ENCODE measurements at regions not wholly inside any gene's neighbourhood (a gene's known extent, or its start where the extent isn't known, plus 50 kb on each side); places are given as distances from the start of the nearest gene placed in this dataset.
"Not testable (repeated sequence)": the region's sequence is repeated elsewhere in the genome, so short reads cannot be mapped to it uniquely, and the experiment has no call there.

GRCh38 chr2:176947754-176948153 lies 264.8 kb upstream of the HNRNPA3 start:
- no peak for DNase-seq

- not testable (repeated sequence) for DNase-seq
Measured at GRCh38 chr2:176951218-176951617, 261.4 kb upstream of the HNRNPA3 start.

GRCh38 chr2:176956791-176957190 lies 255.8 kb upstream of the HNRNPA3 start:
- DNase-seq = no peak

- peak in 1 of 2 experiments; percentile 73 for DNase-seq
Measured at GRCh38 chr2:176959614-176960013, 253.0 kb upstream of the HNRNPA3 start.

GRCh38 chr2:176960061-176960460 lies 252.5 kb upstream of the HNRNPA3 start:
- DNase-seq = no peak

- DNase-seq = no peak
Measured at GRCh38 chr2:176960736-176961520, 251.7 kb upstream of the HNRNPA3 start.

- DNase-seq = no peak
Measured at GRCh38 chr2:176961775-176962619, 250.6 kb upstream of the HNRNPA3 start.

- no peak for DNase-seq
Measured at GRCh38 chr2:176963568-176964287, 248.9 kb upstream of the HNRNPA3 start.

GRCh38 chr2:176967911-176968450 lies 244.6 kb upstream of the HNRNPA3 start:
- DNase-seq = no peak

- no peak for DNase-seq
Measured at GRCh38 chr2:176969642-176970359, 242.8 kb upstream of the HNRNPA3 start.

- no peak for DNase-seq
Measured at GRCh38 chr2:176976736-176977685, 235.6 kb upstream of the HNRNPA3 start.

- no peak for DNase-seq
Measured at GRCh38 chr2:176978921-176979320, 233.7 kb upstream of the HNRNPA3 start.

- no peak for DNase-seq
Measured at GRCh38 chr2:176979981-176980710, 232.4 kb upstream of the HNRNPA3 start.

- no peak for DNase-seq
Measured at GRCh38 chr2:176984987-176985386, 227.6 kb upstream of the HNRNPA3 start.

- DNase-seq = no peak
Measured at GRCh38 chr2:176985871-176986270, 226.7 kb upstream of the HNRNPA3 start.

GRCh38 chr2:176986487-176986886 lies 226.1 kb upstream of the HNRNPA3 start:
- DNase-seq = no peak

GRCh38 chr2:176991411-176991810 lies 221.2 kb upstream of the HNRNPA3 start:
- DNase-seq = no peak

GRCh38 chr2:176997074-176997791 lies 215.4 kb upstream of the HNRNPA3 start:
- DNase-seq = no peak

GRCh38 chr2:176997792-176998169 lies 214.8 kb upstream of the HNRNPA3 start:
- no peak for DNase-seq

GRCh38 chr2:176999301-176999700 lies 213.3 kb upstream of the HNRNPA3 start:
- DNase-seq = no peak

All from NCI-H524 (cell line).